ENCODE measurements at regions not wholly inside any gene's neighbourhood (a gene's known extent, or its start where the extent isn't known, plus 50 kb on each side); places are given as distances from the start of the nearest gene placed in this dataset.

DNA sequence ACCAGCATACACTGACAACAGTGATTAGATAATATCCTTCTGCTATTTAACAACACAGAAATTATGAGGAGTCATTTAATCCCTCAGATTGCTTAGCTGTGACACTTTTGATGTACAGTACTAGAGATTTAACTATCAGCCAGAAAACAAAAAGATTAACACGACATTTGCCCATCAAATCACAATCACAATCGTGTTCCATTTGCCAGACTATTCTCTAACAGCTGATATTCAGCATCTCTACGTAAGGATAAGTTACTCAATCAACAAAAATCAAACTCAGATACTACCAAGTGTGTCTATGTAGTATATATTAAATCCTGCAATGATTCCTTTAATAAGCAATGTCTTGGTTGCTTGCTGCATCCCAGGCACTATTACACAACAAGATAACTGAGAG lies 558.7 kb upstream of the USP15 start:
- no peak for DNase-seq

DNA sequence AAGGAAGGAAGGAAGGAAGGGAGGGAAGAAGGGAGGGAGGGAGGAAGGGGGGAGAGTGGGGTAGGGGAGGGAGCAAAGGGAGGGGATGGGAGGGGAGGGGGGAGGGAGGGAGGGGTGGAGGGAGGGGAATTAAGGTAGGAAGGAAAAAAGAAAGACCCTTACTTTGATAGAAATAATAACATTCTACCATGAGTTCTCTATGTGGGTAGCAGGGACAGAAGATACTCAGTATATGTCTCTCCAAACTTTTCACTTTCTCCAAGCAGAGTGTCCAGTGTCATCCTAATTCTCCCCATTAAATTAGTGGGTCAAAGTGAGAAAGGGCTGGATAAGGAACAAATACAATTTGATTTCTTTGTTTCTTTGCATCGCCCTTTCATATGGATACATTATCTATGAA lies 553.4 kb upstream of the USP15 start:
- DNase-seq = no peak

DNA sequence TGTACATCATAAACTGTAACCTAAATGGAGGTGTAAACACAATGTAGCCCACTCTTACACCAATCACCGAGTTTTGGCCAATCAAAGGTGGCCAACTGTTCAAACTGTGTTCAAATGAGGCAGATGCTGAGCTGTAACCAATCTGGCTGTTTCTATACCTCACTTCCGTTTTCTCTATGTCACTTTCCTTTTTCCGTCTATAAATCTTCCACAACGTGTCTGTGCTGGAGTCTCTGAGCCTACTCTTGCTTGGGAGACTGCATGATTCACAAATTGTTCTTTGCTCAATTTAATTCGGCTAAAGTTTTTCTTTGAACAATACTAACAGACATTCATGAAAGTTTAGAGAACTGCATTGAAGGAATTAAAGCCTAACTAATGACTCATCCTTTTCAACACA lies 547.1 kb upstream of the USP15 start:
- DNase-seq = no peak

DNA sequence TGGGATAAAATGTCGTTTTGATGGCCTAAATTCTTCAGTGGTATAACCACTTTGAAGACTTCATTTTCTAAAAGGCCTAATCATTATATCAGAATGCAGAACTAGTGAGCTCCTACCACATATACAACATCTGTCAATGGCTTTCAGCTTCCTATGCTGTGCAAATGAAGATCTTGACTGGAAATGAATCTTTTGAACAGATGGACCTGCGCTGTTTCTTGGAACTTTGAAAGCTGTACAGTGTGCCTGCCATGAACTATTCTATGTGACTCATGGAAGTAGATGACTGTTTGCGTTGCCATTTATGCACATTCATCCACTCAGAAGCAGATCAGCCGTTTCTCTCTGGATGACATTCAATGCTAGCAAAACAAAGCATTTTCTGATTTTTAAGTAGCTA lies 542.2 kb upstream of the USP15 start:
- no peak for DNase-seq

DNA sequence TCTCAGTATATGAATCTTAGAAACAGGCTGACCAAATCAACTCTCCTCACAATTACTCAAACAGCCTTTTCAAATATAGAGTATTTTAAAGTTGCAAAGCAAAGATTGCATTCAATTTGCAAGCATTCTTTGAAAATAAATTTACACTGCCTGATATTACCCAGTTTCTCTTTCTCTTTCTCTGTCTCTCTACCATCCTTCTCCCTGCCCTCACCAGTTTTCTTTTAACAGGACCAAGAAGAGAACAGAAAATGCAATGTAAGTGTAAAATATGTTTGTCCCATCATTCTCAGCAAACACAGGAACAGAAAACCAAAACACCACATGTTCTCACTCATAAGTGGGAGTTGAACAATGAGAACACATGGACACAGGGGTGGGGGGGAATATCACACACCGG lies 520.3 kb upstream of the USP15 start:
- no peak for DNase-seq

DNA sequence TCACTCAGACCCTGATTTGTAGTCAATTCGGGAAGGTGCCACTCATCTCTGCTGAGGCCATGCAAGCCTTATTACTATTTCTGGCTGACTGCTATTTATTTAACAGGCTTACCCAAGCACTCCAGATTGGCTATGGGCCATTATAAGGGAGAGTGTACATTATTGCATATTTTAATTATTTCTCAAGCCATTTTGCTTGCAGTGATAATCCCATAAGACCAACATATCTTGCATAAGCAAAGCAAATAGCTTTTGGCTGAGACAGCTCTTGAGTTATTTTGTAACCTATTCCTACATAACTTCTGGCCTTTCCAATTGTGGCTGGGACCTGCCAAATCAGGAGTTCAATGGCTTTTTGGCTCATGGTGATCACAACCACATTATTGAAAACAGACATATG lies 509.6 kb upstream of the USP15 start:
- DNase-seq = no peak

DNA sequence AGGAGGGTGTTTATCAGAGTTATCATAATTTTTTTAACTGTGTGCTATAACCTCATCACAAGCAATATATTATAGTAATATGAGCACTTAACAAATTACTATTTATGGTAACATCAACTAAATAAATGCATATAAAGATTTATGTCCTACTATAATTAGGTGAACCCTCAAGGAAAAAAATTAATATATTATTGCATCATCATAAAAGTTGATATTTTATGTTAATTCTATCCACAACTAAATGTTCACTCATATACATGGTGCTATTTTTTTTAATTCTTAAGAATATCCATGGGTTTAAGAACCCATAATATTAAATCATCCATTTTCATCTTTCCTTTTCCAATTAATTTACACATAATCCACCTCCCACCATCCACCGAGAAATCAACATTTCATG lies 506.0 kb upstream of the USP15 start:
- no peak for DNase-seq

DNA sequence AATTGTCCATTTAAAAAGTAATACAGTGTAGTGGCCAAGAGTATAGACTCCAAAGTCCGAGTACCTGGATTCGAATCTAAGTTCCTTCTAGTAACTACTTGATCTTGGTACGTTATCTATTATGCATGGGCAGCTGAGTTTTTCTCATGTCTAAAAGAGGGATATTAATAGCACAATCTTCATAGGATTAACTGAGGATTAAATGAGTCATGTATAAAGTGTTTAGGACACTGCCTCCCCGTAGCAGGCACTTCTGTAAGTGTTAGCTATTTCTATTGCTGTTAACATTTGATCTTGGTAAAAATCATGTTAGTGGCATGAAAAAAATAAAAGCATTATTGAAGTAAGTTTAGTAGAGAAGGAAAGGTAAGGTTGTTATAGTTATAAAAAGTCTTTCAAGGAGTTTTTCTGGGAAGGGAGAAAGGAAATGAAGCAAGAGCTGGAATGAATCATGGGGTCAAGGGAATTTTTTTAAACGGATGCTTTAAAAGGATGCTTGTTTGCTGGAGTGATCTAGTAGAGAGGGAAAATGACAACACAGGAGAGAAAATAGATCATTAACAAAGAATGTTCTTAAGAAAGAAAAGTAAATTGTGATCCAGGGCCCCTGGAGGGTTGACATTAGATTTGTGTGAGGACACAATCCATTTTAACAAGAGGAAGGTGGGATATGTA lies 502.2 kb upstream of the USP15 start:
- DNase-seq = no peak

DNA sequence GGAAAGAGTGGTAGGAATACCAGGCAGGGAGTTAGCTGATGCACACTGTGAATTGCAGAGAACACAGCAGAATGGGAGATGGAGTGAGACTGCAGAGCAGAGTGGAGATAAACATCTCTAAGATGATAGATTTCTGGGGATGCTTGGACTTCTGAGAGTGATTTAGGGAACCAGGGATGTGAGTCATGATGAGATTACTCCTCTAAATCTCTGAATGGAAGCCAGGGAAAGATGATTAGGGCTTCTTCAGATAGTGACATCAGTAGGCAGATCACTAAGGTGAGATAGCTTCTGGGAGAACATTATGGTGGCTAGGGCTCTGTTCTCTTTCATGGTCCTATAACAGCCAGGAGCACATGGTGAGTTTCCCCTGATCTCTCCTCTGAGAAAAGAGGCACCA lies 501.5 kb upstream of the USP15 start:
- DNase-seq = no peak

DNA sequence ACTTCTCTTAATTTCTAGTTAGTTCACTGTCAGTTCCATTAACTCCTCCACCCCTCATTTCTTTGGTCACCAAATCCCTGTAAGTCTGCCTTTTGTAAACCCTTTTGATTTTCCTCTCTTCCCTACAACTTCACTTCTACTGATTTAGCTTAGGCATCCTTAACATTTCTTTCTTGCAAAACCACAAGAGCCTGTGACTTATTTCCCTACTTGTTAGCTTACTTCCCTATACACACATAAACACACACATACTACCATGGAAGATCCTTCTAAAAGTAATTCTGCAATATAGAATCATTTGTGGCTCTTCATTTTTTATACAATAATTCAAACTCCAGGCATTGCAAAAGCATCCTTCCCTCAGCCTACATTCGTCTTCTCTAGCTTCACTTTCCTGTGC lies 494.3 kb upstream of the USP15 start:
- no peak for DNase-seq

DNA sequence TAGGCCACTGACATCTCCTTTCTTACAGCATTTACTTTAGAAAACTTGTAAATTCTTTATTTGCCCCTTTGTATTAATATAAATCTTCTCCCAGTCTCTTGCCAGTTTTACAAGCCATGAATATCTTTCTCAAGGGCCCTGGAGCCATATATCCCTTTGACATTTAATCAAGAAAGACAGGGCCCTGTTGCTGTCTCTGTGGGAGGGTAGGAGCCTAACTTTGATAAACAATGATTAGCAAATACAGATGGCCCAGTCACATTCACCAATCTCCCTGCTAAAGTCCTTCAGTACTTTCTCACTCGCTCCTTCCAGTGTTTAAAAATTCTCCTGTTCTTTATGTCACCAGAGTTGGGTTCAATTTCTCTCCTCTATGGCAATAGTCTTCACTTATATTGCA lies 479.8 kb upstream of the USP15 start:
- no peak for DNase-seq

DNA sequence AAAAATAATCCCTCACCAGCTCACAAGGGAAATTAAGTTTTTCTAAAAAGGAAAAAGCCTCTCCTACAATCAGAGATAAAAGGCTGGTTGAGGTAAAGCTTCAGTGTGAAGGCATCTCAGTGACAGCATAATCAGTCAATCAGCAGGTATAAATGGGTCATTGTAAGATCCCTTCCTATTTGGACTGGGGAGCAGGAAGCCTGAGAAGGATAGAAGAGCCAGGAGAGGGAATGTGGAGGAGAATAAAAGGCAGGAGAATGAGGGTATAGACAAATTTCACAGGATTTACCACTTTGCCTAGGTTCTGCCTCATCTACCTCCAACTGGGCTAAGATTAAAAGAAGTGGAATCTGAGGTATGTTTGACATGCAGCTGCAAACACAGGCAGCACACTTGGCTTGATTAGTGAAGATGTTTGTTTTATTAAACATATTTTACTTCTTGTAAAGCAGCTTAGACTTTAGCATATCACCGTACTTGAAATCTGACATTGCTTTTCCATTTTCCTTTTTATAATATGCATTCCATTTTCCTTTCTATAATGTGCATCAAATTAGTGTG lies 479.1 kb upstream of the USP15 start:
- no peak for DNase-seq

DNA sequence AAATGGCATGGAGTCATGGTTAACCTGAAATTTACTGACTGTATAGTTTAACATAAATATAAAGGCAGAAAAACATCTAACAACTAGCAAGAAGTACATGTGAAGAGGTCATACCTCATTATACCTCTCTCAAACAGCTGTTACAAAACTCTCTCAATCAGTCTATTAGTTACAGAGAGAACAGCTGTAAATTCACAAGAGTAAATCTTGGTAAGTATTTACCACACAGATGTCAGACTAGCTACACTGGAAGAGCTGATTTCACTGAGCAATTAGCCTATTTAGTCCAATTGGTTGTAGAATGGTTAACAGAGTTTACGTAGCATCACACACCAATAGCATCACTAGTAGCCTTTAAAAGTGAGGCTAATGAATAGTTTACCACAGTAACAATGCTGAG lies 463.4 kb upstream of the USP15 start:
- DNase-seq = no peak

DNA sequence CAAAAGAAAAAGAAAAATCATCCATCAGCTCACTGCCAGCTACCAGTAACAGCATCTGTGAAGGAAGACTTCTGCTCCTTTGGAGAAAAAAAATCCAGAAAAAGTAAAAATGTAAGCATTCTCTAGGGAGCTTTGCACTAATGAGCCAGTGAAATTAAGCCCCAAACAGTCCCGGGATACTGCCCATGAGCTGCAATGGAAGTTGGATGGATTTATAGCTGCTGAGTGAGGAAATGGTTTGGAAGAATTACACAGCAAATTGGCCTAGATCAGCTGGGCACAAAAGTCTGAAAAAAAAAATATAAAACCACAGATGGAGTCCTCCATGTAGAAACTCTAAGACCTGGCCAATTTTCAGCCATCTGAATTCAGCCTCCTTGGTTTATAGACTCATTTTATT lies 462.9 kb upstream of the USP15 start:
- DNase-seq = no peak

DNA sequence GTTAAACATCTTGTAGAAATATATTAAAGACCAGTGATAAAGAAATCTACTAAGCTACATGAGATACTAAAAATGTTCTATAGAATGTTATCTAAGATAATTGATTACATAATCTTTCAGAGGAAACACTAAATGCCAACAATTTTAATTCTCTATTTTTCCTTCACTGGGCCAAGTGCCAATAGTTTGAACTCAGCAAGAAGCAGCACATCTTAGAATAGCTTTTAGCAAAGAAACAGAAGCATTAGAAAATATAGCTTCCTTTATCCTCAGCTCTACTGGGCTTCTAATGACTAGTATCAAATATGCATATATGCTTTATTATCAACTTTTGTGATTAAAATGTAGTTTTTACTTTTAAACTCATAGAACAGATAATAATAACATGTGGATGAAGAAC lies 461.4 kb upstream of the USP15 start:
- no peak for DNase-seq

DNA sequence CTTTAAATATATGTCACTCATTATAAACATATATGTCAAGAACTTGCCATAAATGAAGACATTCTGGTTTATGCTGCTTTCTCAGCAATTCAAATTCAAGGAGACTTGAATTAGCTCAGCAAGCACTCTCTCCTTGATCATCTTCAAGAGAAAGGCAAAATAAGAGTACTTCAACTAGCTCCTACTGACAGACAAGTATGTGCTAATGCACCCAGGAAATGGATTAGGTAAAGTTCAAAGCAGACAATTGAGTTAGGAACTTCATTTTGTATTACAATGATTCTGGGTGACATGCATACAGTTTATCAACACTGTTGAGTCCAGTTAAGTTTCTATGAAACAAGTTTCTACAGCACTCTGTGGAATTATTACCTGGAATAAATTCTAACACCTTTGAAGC lies 455.9 kb upstream of the USP15 start:
- no peak for DNase-seq

DNA sequence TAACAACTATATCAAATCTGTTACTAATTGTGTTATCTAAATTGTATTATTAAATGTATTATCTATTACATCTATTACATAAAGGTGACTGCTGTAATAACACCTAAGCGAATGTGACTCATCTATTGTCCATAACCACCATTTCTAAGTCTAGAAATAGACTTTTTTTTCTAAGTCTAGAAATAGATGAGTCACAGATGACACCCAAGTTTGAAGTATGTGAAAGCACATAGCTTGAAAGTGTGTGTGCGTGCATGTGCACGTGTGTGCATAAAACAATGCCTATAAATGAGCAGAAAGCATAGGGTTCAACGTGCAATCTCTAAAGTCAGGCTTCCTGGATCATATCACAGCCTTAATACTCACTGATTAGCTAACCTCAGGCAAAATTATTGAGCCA lies 451.3 kb upstream of the USP15 start:
- no peak for DNase-seq

DNA sequence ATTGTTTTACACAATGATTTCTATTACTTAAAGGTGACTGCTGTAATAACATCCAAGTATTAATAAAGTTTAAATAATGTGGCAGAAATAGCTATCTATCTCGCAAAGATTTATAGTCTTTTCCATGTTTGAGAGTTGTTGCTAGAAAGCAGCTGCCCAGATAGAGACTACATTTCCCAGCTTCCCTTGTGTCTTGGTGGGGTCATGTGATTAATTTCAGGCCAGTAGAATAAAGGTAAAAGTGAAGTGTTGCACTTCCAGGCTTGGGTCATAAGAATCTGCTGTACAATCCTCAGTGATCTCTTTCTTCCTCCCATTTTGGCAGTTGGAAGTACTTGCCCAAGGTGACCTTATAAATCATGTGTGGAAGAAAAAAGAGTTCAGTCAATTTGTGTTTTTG lies 449.7 kb upstream of the USP15 start:
- DNase-seq = no peak

DNA sequence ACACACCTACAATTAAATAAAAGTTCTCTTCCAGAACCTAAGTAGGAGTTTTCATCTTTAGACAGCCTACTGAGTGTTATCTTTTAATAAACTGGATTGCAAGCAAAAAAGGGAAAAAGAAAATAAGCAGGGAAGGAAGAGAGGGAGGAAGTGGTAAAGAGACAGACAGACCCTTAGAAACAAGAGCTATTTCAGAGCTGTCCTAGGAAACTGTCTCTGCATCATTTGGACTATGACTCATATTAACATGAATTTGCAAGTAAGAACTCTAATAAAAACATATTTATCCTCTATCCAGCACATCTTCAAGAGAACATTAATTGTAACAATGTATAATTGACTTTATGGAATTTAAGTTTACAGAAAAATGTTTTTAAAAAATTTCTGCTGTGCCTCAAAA lies 438.8 kb upstream of the USP15 start:
- no peak for DNase-seq

DNA sequence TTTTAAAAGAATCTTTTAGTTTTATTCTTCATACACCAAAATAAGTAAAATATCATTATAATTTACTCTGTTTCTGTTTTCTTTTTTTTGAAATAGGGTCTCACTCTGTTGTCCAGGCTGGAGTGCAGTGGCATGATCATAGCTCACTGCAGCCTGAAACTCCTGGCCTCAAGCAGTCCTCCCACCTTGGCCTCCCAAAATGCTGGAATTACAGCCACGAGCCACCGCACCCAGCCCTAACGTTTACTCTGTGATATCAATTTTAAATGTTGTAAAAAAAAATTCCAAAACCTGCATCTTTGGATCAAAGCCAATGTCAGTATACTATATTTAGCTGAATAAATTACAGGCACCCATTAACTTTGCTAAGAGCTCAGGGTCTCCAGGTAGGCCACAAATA lies 437.1 kb upstream of the USP15 start:
- no peak for DNase-seq

DNA sequence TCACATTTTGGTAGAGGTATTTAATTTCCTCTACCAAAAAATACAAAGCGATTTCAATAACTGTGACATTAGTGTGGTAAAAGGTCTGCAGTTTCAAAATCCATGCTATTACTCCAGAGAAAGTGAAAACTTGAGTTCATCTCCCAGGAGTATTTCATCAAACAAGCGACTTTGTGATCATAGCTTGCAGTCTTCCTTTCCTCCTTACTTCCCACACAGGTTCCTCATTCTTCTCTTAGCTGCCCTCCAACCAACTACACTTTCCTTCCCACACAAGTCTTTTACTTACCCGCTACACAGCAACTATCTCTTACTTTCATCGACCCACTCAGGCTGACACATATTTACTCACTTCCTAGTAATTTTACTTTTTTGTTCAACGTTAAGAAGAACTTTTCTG lies 413.4 kb upstream of the USP15 start:
- DNase-seq = no peak

DNA sequence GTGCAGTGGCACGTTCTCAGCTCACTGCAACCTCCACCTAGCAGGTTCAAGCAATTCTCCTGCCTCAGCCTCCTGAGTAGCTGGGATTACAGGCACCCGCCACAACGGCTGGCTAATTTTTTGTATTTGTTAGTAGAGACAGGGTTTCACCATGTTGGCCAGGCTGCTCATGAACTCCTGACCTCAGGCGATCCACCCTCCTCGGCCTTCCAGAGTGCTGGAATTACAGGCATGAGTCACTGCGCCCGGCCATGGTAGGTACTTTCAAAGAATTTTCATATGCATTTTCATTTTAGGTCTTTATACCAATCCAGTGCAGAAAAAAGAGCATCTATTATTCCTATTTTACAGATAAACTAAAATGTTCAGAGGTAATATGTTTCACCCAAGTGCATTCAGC lies 411.3 kb upstream of the USP15 start:
- DNase-seq = no peak

DNA sequence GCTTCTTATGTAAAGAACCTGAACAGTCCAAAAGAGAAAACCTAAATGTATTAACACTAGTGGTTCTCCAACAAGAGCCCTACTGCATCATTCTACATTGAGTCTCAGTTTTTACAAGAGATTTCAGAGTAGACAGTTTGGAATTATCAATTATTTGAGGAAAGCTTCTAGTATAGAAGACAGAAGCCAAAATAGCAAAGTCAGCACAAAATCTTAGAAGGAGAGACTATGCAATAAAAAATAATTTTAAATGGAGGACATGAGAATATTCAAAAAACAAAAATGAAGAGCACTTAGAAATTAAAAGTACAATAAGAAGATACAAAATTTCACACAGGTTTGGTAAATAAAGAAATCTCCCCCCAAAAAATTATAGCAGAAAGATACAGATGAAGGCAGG lies 406.3 kb upstream of the USP15 start:
- DNase-seq = no peak

DNA sequence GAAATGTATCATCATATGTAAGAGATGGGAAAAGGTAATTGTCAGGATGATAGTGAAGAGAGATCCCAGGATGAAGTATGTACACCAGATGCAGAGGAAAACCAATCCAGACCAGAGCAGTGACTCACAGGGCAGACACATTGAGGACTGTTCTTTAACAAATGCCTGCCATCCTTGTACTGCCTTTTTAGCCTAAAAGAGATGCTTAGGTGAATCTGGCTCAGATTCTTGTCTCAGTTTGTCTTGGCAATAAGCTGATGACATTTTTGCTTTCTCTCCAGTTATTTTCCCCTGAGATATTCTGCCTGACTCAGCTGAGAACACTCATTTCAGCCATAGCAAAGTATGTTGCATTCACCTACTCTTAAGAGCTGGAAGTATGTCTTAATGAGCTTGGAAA lies 405.3 kb upstream of the USP15 start:
- no peak for DNase-seq

DNA sequence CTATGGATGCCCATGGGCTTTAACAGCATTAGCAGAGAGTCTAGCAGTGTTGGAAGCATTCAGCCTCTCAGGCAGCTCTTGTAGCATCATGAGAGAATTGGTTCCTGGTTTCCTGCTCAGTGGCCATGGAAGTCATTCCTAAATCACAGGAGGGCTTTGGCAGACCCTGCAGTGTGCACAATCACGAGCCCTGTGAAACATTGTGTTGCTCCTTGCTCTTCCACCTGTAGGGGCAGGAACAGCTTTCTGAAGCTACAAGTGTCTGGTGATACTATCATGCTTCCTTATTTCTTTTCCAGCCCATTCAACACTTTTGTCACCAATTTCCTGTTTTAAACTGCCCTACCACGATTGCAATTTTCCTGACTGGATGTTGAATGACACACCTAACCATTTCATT lies 402.2 kb upstream of the USP15 start:
- no peak for DNase-seq

DNA sequence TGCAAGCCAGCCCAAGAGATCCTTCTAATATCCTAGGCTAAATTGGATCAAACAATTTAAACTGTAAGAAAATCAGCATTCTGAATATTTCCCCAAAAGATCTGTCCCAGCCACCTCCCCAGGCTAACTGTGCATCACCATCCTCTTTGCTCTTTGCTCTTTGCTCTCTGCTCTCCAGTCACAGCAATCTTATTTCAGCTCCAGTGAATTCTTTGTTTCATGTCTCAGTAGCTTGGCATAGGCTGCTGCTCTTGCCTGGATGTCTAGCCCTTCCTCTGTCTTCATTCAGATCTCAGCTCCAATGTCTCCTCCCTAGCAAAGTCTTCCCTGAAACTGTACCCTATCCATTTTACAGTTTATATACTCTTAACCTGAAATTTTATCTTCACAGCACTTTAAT lies 399.8 kb upstream of the USP15 start:
- no peak for DNase-seq

Measured in NCI-H187 treated with DMSO at 0.1 percent for 48 hours (cell line).